ACC112 (cell line): ENCODE measurements at regions not wholly inside any gene's neighbourhood (a gene's known extent, or its start where the extent isn't known, plus 50 kb on each side); places are given as distances from the start of the nearest gene placed in this dataset.

Experiments
- H2AFZ ChIP-seq: fragments of 200-600 bp; sonication (generic); one replicate; pipeline ENCODE4 v1.6.0; 2017; ENCODE audit warnings: antibody characterized with exemption, low read length; ENCODE audit not compliant: unreplicated experiment
- H3K27ac ChIP-seq: fragments of 200-600 bp; sonication (generic); 2 replicates; pipeline ENCODE4 v1.5.1; 2014; ENCODE audit warnings: low read depth, mild to moderate bottlenecking, antibody characterized with exemption, low read length, moderate library complexity
- H3K27me3 ChIP-seq: fragments of 200-600 bp; sonication (generic); 2 replicates; pipeline ENCODE4 v1.6.1; 2014; ENCODE audit warnings: mild to moderate bottlenecking, antibody characterized with exemption, low read length, moderate library complexity, mixed read lengths; ENCODE audit not compliant: insufficient read depth
- H3K36me3 ChIP-seq: fragments of 200-600 bp; sonication (generic); 2 replicates; pipeline ENCODE4 v1.6.1; 2016; ENCODE audit warnings: mild to moderate bottlenecking, antibody characterized with exemption, low read length, moderate library complexity, mixed read lengths; ENCODE audit not compliant: insufficient read depth
- H3K4me1 ChIP-seq: fragments of 200-600 bp; sonication (generic); one replicate; pipeline ENCODE4 v1.6.1; 2016; ENCODE audit warnings: low read length, mixed read lengths; ENCODE audit not compliant: insufficient read depth, unreplicated experiment, control insufficient read depth
- H3K4me3 ChIP-seq: fragments of 200-600 bp; sonication (generic); 2 replicates; pipeline ENCODE4 v1.5.1; 2014; ENCODE audit warnings: mild to moderate bottlenecking, low read depth, low read length
- H3K79me2 ChIP-seq: fragments of 200-600 bp; sonication (generic); one replicate; pipeline ENCODE4 v1.6.0; 2016; ENCODE audit warnings: low read length; ENCODE audit not compliant: control insufficient read depth, unreplicated experiment, insufficient read depth

GRCh38 chr2:41420219-41420618, 627.6 kb upstream of the PKDCC start:
- Histone ChIP-seq H3K4me3 (no peak overlapping the region), H3K27me3 (peaks cover 15% of the 10 kb centered on the region; the same call in 1 of the 2 replicates), H2AFZ (no peak overlapping the region), H3K4me1 (no peaks in the 10 kb centered on the region), H3K36me3 (no peaks in the 10 kb centered on the region), H3K79me2 (no peaks in the 10 kb centered on the region), H3K27ac (no peak overlapping the region)

GRCh38 chr2:41420872-41421271, 626.9 kb upstream of the PKDCC start:
- H3K79me2 ChIP-seq, result no peaks in the 10 kb centered on the region
- no peaks in the 10 kb centered on the region for H3K4me1 ChIP-seq
- H2AFZ ChIP-seq, result no peak overlapping the region
- H3K36me3 ChIP-seq, result no peaks in the 10 kb centered on the region
- H3K27me3 ChIP-seq, result peaks cover 15% of the 10 kb centered on the region; the same call in 1 of the 2 replicates
- no peak overlapping the region for H3K27ac ChIP-seq
- H3K4me3 ChIP-seq, result no peak overlapping the region

- no peak overlapping the region for H2AFZ ChIP-seq
- H3K27ac ChIP-seq, result no peak overlapping the region
- no peak overlapping the region for H3K4me3 ChIP-seq
- H3K4me1 ChIP-seq, result no peaks in the 10 kb centered on the region
- no peaks in the 10 kb centered on the region for H3K27me3 ChIP-seq
- H3K36me3 ChIP-seq, result no peaks in the 10 kb centered on the region
- no peaks in the 10 kb centered on the region for H3K79me2 ChIP-seq
These were observed 616.1 kb upstream of the PKDCC start for GRCh38 chr2:41431756-41432155.

GRCh38 chr2:41432459-41432858, 615.4 kb upstream of the PKDCC start:
- Histone ChIP-seq H3K4me1 (no peaks in the 10 kb centered on the region), H3K27ac (no peak overlapping the region), H3K36me3 (no peaks in the 10 kb centered on the region), H3K27me3 (peaks cover 4% of the 10 kb centered on the region; the same call in 1 of the 2 replicates), H3K79me2 (no peaks in the 10 kb centered on the region), H3K4me3 (no peak overlapping the region), H2AFZ (no peak overlapping the region)

GRCh38 chr2:41434991-41435390, 612.8 kb upstream of the PKDCC start:
- H3K27me3 ChIP-seq, result peaks cover 4% of the 10 kb centered on the region; the same call in 1 of the 2 replicates
- H3K79me2 ChIP-seq, result no peaks in the 10 kb centered on the region
- H2AFZ ChIP-seq, result no peak overlapping the region
- H3K36me3 ChIP-seq, result no peaks in the 10 kb centered on the region
- H3K4me3 ChIP-seq, result no peak overlapping the region
- no peaks in the 10 kb centered on the region for H3K4me1 ChIP-seq
- no peak overlapping the region for H3K27ac ChIP-seq

- no peaks in the 10 kb centered on the region for H3K4me1 ChIP-seq
- H3K4me3 ChIP-seq, result no peak overlapping the region
- H3K27me3 ChIP-seq, result peaks cover 3% of the 10 kb centered on the region; the same call in 1 of the 2 replicates
- no peaks in the 10 kb centered on the region for H3K79me2 ChIP-seq
- H3K27ac ChIP-seq, result no peak overlapping the region
- no peaks in the 10 kb centered on the region for H3K36me3 ChIP-seq
- H2AFZ ChIP-seq, result no peak overlapping the region
These were observed 605.9 kb upstream of the PKDCC start for GRCh38 chr2:41441958-41442357.

GRCh38 chr2:41445865-41446264, 602.0 kb upstream of the PKDCC start:
- no peak overlapping the region for H3K4me3 ChIP-seq
- H3K79me2 ChIP-seq, result no peaks in the 10 kb centered on the region
- H3K27me3 ChIP-seq, result no peaks in the 10 kb centered on the region
- no peaks in the 10 kb centered on the region for H3K4me1 ChIP-seq
- no peak overlapping the region for H2AFZ ChIP-seq
- H3K36me3 ChIP-seq, result no peaks in the 10 kb centered on the region
- no peak overlapping the region for H3K27ac ChIP-seq

GRCh38 chr2:41446266-41446665, 601.6 kb upstream of the PKDCC start:
- Histone ChIP-seq H3K27ac (no peak overlapping the region), H2AFZ (no peak overlapping the region), H3K36me3 (no peaks in the 10 kb centered on the region), H3K4me3 (no peak overlapping the region), H3K27me3 (no peaks in the 10 kb centered on the region), H3K79me2 (no peaks in the 10 kb centered on the region), H3K4me1 (no peaks in the 10 kb centered on the region)

- Histone ChIP-seq H3K4me1 (no peaks in the 10 kb centered on the region), H3K27me3 (no peaks in the 10 kb centered on the region), H3K27ac (no peak overlapping the region), H2AFZ (no peak overlapping the region), H3K79me2 (no peaks in the 10 kb centered on the region), H3K4me3 (no peak overlapping the region), H3K36me3 (no peaks in the 10 kb centered on the region)
These were observed 599.6 kb upstream of the PKDCC start for GRCh38 chr2:41448221-41448620.

- H3K27ac ChIP-seq, result no peak overlapping the region
- no peaks in the 10 kb centered on the region for H3K36me3 ChIP-seq
- no peaks in the 10 kb centered on the region for H3K27me3 ChIP-seq
- no peak overlapping the region for H3K4me3 ChIP-seq
- no peaks in the 10 kb centered on the region for H3K4me1 ChIP-seq
- H2AFZ ChIP-seq, result no peak overlapping the region
- H3K79me2 ChIP-seq, result no peaks in the 10 kb centered on the region
These were observed 590.8 kb upstream of the PKDCC start for GRCh38 chr2:41457026-41457425.

GRCh38 chr2:41460661-41461060, 587.2 kb upstream of the PKDCC start:
- Histone ChIP-seq H3K4me3 (no peak overlapping the region), H3K4me1 (no peaks in the 10 kb centered on the region), H3K27me3 (no peaks in the 10 kb centered on the region), H3K36me3 (no peaks in the 10 kb centered on the region), H3K27ac (no peak overlapping the region), H2AFZ (no peak overlapping the region), H3K79me2 (no peaks in the 10 kb centered on the region)
